Rectal smooth muscle tissue (tissue), 1 donor: ENCODE measurements at regions not wholly inside any gene's neighbourhood (a gene's known extent, or its start where the extent isn't known, plus 50 kb on each side); places are given as distances from the start of the nearest gene placed in this dataset.
"Not testable (repeated sequence)": the region's sequence is repeated elsewhere in the genome, so short reads cannot be mapped to it uniquely, and the experiment has no call there.

Experiments
- H3K27ac ChIP-seq: one replicate; pipeline ENCODE4 v1.7.0; 2013; ENCODE audit warnings: low read depth, low read length, inconsistent platforms
- H3K27me3 ChIP-seq: one replicate; pipeline ENCODE4 v1.7.0; 2013; ENCODE audit warnings: low read length; ENCODE audit not compliant: control insufficient read depth, insufficient read depth
- H3K36me3 ChIP-seq: one replicate; pipeline ENCODE4 v1.7.0; 2013; ENCODE audit warnings: low read length; ENCODE audit not compliant: control insufficient read depth, insufficient read depth
- H3K4me1 ChIP-seq: one replicate; pipeline ENCODE4 v1.7.0; 2013; ENCODE audit warnings: low read length; ENCODE audit not compliant: control insufficient read depth, insufficient read depth
- H3K4me3 ChIP-seq: one replicate; pipeline ENCODE4 v1.7.0; 2013; ENCODE audit warnings: low read length
- H3K9ac ChIP-seq: one replicate; pipeline ENCODE4 v1.7.0; 2013; ENCODE audit warnings: low read length

DNA sequence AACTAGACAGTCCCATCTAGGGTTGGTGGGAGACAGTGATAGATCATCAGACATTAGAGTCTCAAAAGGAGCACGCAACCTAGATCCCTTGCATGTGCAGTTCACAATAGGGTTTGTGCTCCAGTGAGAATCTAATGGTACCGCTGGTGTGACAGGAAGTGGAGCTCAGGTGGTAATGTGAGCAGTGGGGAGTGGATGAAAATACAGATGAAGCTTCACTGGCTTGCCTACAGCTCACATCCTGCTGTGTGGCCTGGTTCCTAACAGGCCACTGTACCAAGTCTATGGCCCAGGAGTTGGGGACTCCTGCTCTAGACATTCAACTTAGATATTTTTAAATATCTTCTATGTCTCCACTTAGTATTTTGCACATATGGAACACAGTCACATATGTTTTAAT, 231.1 kb upstream of the NRIP1 start:
- Histone ChIP-seq H3K4me1 (no peaks in the 10 kb centered on the region), H3K27me3 (no peaks in the 10 kb centered on the region), H3K4me3 (no peak overlapping the region), H3K9ac (no peak overlapping the region), H3K36me3 (no peaks in the 10 kb centered on the region), H3K27ac (no peak overlapping the region)

DNA sequence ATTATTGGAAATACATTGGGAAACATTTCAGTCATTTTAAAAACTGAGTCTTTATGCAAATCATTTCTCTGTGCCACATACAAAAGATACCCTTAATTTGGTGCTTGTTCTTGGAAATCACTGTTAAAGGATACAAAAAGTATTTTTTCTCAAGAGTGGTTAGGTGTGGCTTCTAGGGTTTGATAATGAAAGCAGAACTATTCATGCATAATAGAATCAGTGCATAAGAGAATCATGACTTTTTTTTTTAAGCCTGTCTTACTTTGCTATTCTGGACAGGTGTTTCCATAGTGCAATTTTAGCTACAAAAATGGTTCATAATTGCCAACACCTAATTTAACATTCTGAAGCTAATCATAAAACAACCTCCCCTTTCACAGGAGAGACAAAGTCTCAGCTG, 233.0 kb upstream of the NRIP1 start:
- H3K4me3 ChIP-seq, result no peak overlapping the region
- no peaks in the 10 kb centered on the region for H3K36me3 ChIP-seq
- no peak overlapping the region for H3K9ac ChIP-seq
- H3K27ac ChIP-seq, result no peak overlapping the region
- no peaks in the 10 kb centered on the region for H3K4me1 ChIP-seq
- H3K27me3 ChIP-seq, result no peaks in the 10 kb centered on the region

DNA sequence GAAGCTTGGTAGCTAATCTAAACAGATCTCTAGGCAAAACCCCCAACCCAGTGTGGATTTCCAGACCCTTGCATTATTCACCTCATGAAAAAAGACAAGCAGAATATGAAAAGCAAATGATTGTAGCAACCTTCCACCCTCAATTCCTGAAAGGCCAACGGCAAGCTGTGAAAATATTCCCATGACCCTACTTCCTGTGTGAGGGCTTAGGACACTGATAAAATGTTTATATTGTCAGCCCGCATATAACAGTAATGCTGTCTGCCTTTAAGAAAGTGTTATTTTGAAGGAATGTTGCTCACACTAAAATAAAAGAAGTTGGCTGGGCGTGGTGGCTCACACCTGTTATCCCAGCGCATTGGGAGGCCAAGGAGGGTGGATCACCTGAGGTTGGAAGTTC, 233.5 kb upstream of the NRIP1 start:
- Histone ChIP-seq H3K36me3 (no peaks in the 10 kb centered on the region), H3K9ac (no peak overlapping the region), H3K4me1 (no peaks in the 10 kb centered on the region), H3K27me3 (no peaks in the 10 kb centered on the region), H3K27ac (no peak overlapping the region), H3K4me3 (no peak overlapping the region)

DNA sequence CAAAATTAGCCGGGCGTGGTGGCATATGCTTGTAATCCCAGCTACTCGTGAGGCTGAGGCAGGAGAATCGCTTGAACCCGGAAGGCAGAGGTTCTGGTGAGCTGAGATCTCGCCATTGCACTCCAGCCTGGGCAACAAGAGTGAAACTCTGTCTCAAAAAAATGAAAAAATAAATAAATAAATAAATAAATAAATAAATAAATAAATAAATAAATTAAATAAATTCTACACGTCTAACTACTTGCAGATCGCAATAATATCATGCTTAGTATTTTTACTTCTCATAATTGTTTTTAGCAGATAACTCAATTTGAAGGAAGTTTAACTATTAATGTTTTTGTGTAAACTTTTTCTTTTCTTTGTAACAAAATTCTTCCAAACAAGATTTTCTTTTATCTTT, 234.0 kb upstream of the NRIP1 start:
- not testable (repeated sequence) for H3K9ac ChIP-seq, H3K36me3 ChIP-seq, H3K27ac ChIP-seq, H3K4me3 ChIP-seq, H3K4me1 ChIP-seq, H3K27me3 ChIP-seq

DNA sequence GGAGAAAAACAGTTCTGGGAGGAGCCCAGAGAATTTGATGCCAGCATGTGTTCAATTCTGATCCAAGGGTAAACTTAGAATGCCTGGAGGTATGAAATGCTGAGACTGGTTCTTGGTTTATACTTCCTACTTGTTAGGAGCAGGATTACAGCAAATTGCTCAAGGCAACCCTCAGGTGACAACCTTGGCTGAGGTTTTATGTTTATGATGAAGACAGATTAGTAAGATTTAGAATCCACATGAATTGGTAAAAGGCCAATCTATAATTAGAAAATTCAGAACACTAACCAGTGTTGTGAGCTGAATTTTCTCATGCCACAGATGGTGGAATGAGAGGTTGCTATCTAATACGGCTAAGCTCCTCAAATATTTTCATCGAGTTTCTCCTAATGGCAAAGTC, 235.3 kb upstream of the NRIP1 start:
- no peak overlapping the region for H3K27ac ChIP-seq
- no peak overlapping the region for H3K4me3 ChIP-seq
- H3K9ac ChIP-seq, result no peak overlapping the region
- H3K36me3 ChIP-seq, result no peaks in the 10 kb centered on the region
- no peaks in the 10 kb centered on the region for H3K4me1 ChIP-seq
- no peaks in the 10 kb centered on the region for H3K27me3 ChIP-seq

DNA sequence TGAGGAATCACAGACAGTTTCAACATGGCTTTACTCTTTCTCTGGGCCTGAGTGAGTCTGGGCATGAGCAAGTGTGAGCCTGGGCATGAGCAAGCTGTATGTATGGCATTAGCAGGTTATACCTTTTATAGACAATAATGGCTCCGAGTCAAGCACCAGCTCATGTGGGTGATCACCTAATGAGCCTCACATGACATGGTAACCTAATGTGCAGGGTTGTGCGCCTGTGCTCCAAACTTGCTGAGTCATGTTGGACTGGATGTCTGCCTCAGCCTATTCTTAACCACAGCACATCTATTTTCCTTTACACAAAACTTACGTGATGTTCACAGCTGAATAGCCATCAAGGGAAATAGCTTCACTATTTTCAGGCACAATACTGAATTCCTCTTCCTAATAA, 236.2 kb upstream of the NRIP1 start:
- Histone ChIP-seq H3K9ac (no peak overlapping the region), H3K4me3 (no peak overlapping the region), H3K36me3 (no peaks in the 10 kb centered on the region), H3K27me3 (no peaks in the 10 kb centered on the region), H3K4me1 (no peaks in the 10 kb centered on the region), H3K27ac (no peak overlapping the region)

DNA sequence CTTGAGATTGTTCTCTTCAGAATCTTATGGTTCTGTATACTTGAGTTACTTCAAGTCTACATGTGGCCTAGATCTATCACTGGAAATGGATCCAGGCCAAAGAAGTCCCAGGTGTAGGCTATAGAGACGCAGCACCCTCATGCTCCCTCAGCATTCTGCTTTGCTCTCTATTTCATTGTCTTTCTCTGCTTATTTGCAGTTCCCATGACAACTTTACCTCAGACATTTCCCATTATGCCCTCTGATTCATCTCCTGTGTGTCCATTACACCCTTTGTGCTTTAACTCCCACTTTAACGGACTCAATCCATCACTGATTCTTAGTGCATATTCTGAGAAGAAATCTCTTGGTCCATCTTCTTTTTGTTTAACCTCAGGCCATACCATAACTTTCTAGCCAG, 236.9 kb upstream of the NRIP1 start:
- H3K4me1 ChIP-seq, result no peaks in the 10 kb centered on the region
- H3K9ac ChIP-seq, result no peak overlapping the region
- H3K36me3 ChIP-seq, result no peaks in the 10 kb centered on the region
- H3K27ac ChIP-seq, result no peak overlapping the region
- no peak overlapping the region for H3K4me3 ChIP-seq
- H3K27me3 ChIP-seq, result no peaks in the 10 kb centered on the region

DNA sequence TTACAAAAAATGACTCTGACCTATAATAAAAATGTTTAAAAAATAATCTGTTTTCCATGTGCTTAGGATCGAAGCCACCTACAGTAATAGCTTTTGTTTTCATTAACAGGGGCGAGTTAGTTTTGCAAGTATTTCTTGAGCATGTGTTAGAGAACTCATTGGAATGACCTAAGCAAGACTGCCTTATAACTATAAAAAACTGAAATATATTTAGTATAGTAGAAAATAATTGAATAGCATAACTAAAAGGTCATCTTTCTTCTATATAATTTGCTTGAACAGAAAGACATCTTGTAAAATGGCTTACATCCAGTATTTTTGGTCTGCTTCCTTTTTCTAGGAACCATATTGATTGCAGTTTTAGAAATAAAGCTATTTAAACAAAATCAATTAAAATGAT, 241.5 kb upstream of the NRIP1 start:
- Histone ChIP-seq H3K9ac (no peak overlapping the region), H3K36me3 (no peaks in the 10 kb centered on the region), H3K4me1 (no peaks in the 10 kb centered on the region), H3K27ac (no peak overlapping the region), H3K4me3 (no peak overlapping the region), H3K27me3 (no peaks in the 10 kb centered on the region)

DNA sequence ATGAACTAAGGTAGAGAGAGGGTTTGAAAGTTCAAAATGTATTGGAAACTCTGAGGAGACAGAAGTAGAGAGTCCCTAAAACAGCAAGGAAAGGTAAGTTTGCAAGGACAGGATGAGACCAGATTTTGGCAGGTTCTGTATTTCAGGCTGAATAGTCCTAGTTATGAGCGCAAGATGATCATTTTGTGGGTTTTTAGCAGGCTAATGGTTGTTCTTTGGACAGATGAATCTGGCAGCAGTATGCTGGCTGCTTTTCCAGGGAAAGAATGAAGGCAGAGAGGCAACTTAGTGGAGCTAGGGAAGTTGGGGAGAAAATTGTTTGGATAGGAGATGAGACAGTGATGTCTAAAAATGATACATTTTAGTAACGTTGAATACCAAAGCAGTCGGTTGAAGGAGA, 243.5 kb upstream of the NRIP1 start:
- Histone ChIP-seq H3K4me1 (no peaks in the 10 kb centered on the region), H3K27me3 (no peaks in the 10 kb centered on the region), H3K9ac (no peak overlapping the region), H3K4me3 (no peak overlapping the region), H3K27ac (no peak overlapping the region), H3K36me3 (no peaks in the 10 kb centered on the region)

DNA sequence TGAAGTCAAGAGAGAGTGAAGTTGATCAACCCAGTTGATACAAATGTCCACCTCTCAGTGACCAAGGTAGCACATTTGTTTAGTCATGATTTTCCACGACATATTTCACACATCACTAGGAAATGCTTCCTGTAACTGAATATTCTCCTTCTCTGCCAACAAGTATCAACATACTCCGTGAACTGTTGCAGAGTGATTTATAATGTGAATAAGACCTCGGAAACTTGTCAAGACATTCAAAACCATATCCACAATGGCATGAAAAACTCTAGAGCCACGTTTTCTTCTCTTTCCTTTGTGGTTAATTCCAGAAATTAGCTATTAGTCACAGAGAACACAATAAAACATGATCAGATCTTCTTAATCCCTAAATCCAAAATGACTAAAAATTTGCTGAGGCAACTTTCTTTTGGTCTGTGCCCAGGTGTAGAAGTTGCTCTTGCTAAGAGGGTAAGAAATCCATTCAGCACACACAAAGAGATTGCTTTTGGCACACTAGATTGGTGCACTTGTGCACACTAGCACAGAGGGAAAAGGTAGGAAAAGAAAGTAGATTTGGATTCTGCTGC, 244.3 kb upstream of the NRIP1 start:
- H3K36me3 ChIP-seq, result no peaks in the 10 kb centered on the region
- no peaks in the 10 kb centered on the region for H3K4me1 ChIP-seq
- no peak overlapping the region for H3K27ac ChIP-seq
- no peak overlapping the region for H3K4me3 ChIP-seq
- no peaks in the 10 kb centered on the region for H3K27me3 ChIP-seq
- no peak overlapping the region for H3K9ac ChIP-seq

DNA sequence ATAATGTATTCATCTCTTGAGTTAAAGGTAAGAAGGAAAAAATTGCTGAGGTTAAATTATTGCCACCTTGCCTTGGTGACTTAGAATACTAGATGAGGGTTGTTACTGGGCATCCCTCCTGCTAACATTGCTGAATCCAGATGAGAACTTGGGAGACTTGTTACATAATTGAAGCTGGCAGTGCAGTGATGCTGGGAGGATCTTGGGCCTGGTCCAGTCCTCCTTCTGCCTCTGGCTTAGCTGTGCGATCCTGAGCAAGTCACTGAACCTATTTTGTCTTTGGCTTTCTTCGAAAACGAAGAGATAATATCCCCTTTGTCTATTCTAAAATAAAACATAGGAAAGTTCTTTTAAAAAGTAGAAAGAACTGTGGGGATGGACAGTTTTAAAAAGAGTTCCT, 244.9 kb upstream of the NRIP1 start:
- Histone ChIP-seq H3K27ac (no peak overlapping the region), H3K36me3 (no peaks in the 10 kb centered on the region), H3K4me3 (no peak overlapping the region), H3K4me1 (no peaks in the 10 kb centered on the region), H3K27me3 (no peaks in the 10 kb centered on the region), H3K9ac (no peak overlapping the region)

DNA sequence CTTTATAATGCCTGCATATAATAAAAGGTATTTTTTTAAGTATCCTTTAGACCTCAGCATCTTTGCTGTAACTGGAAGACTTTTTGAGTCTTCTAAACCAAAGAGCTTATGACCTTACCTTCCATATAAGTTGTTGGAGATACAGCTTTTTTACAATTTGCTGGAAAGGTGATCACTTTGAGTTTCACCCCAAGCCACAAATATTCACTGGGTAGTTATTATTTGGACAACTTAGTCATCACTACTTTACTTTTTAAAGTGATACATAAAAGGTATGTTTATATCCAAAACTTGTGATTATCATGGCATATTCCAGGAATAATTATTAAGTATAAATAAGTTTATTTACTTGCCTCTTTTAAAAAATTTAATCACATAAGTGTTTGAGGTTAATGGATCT, 246.7 kb upstream of the NRIP1 start:
- H3K36me3 ChIP-seq, result no peaks in the 10 kb centered on the region
- H3K4me1 ChIP-seq, result no peaks in the 10 kb centered on the region
- H3K27me3 ChIP-seq, result no peaks in the 10 kb centered on the region
- no peak overlapping the region for H3K9ac ChIP-seq
- H3K4me3 ChIP-seq, result no peak overlapping the region
- no peak overlapping the region for H3K27ac ChIP-seq

DNA sequence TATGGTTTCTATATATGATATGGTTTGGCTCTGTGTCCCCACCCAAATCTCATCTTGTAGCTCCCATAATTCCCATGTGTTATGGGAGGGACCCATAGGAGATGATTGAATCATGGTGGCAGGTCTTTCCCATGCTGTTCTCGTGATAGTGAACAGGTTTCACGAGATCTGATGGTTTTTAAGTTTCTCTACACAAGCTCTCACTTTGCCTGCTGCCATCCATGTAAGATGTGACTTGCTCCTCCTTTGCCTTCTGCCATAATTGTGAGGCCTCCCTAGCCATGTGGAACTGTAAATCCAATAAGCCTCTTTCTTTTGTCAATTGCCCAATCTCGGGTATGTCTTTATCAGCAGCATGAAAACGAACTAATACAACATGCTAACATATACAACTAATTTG, 252.2 kb upstream of the NRIP1 start:
- H3K4me1 ChIP-seq, H3K4me3 ChIP-seq, H3K9ac ChIP-seq, H3K36me3 ChIP-seq, H3K27ac ChIP-seq, H3K27me3 ChIP-seq: not testable (repeated sequence)
